Activated CD4-positive, alpha-beta T cell treated with anti-CD3 and anti-CD28 coated beads for 36 hours (primary cell): ENCODE measurements at regions not wholly inside any gene's neighbourhood (a gene's known extent, or its start where the extent isn't known, plus 50 kb on each side); places are given as distances from the start of the nearest gene placed in this dataset.

Source experiments
- ATAC-seq: fragments of 200-7000 bp; cut with Tn5 transposase; one replicate; pipeline ENCODE4 v1.10.0; 2021; ENCODE audit warnings: mild to moderate bottlenecking, moderate library complexity
- CTCF ChIA-PET: fragments of 350-600 bp; sonication (Branson Sonifier 250); formaldehyde crosslinking; loops from one replicate; lab custom pipeline; 2021; ENCODE audit warnings: antibody characterized with exemption; lab: Charles Lee
- POLR2A ChIA-PET: fragments of 350-600 bp; sonication (Branson Sonifier 250); formaldehyde crosslinking; loops from one replicate; lab custom pipeline; 2021; ENCODE audit warnings: antibody characterized with exemption, inconsistent platforms; lab: Charles Lee
- DNase-seq: peaks from one replicate; pipeline ENCODE4 v3.0.0-alpha.2; 2020
- H3K27ac Mint-ChIP-seq: one replicate; pipeline ENCODE4 v1.8.0; 2021; ENCODE audit warnings: mixed read lengths
- H3K27me3 Mint-ChIP-seq: one replicate; pipeline ENCODE4 v1.8.0; 2021; ENCODE audit warnings: mixed read lengths
- H3K36me3 Mint-ChIP-seq: one replicate; pipeline ENCODE4 v1.8.0; 2021; ENCODE audit warnings: low read depth, mixed read lengths
- H3K4me1 Mint-ChIP-seq: one replicate; pipeline ENCODE4 v1.8.0; 2021; ENCODE audit warnings: mixed read lengths
- H3K4me3 Mint-ChIP-seq: one replicate; pipeline ENCODE4 v1.8.0; 2021; ENCODE audit warnings: mild to moderate bottlenecking, moderate library complexity, mixed read lengths
- H3K9me3 Mint-ChIP-seq: one replicate; pipeline ENCODE4 v1.8.0; 2021; ENCODE audit warnings: low read depth, mixed read lengths
- intact Hi-C, 2 experiments: fragments of 100-400 bp; cut with DNase I in 1 of 2; cut with micrococcal nuclease in 1 of 2; formaldehyde crosslinking; loops; one replicate each; pipeline versions ENCODE4 v1.14.2 to v1.15.1; 2022 to 2024; cut with DNase I, micrococcal nuclease

- H3K9me3 Mint-ChIP-seq: no peaks in the 10 kb centered on the region
- POLR2A ChIA-PET: no interaction called here
- intact Hi-C loops: no loop called here
- CTCF ChIA-PET: no interaction called here
- ATAC-seq: no peak
- no peak for DNase-seq
- H3K4me3 Mint-ChIP-seq: no peak overlapping the region
- H3K4me1 Mint-ChIP-seq: no peaks in the 10 kb centered on the region
- H3K36me3 Mint-ChIP-seq: no peaks in the 10 kb centered on the region
- H3K27me3 Mint-ChIP-seq: peaks cover 4% of the 10 kb centered on the region
- no peak overlapping the region for H3K27ac Mint-ChIP-seq
Measured at GRCh38 chr4:114728426-114728825, 129.8 kb downstream of the UGT8 start.

- ATAC-seq: no peak
- Mint-ChIP-seq H3K4me3 (no peak overlapping the region), H3K36me3 (no peaks in the 10 kb centered on the region), H3K27me3 (peaks cover 4% of the 10 kb centered on the region), H3K27ac (no peak overlapping the region), H3K4me1 (no peaks in the 10 kb centered on the region), H3K9me3 (no peaks in the 10 kb centered on the region)
- POLR2A ChIA-PET: no interaction called here
- no peak for DNase-seq
- CTCF ChIA-PET: no interaction called here
- intact Hi-C loops: no loop called here
Measured at GRCh38 chr4:114729068-114729738, 130.6 kb downstream of the UGT8 start.

DNA sequence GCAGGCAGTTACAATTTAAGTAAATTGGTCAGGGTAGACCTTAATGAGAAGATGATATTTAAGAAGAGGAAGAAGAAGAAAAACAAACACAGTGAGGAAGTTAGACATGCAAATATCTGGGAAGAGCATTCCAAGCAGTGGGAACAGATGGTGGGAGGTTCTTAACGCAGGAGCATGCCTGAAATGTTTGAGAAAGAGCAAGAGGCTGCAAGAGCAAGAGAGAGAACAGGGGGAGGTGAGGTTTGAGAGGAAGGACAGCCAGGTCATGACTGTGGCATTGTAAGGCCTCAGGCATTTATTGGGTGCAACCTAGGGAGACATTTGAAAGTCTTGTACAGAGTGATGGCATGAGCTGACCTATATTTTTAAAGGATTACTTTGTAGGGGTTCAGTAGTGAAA is 136.0 kb downstream of the UGT8 start:
- DNase-seq (no peak), ATAC-seq (no peak)
- Mint-ChIP-seq H3K36me3 (no peaks in the 10 kb centered on the region), H3K27ac (no peak overlapping the region), H3K27me3 (peaks cover 5% of the 10 kb centered on the region), H3K4me1 (no peaks in the 10 kb centered on the region), H3K9me3 (no peaks in the 10 kb centered on the region), H3K4me3 (no peak overlapping the region)
- POLR2A ChIA-PET: no interaction called here
- CTCF ChIA-PET: no interaction called here
- intact Hi-C loops: no loop called here

DNA sequence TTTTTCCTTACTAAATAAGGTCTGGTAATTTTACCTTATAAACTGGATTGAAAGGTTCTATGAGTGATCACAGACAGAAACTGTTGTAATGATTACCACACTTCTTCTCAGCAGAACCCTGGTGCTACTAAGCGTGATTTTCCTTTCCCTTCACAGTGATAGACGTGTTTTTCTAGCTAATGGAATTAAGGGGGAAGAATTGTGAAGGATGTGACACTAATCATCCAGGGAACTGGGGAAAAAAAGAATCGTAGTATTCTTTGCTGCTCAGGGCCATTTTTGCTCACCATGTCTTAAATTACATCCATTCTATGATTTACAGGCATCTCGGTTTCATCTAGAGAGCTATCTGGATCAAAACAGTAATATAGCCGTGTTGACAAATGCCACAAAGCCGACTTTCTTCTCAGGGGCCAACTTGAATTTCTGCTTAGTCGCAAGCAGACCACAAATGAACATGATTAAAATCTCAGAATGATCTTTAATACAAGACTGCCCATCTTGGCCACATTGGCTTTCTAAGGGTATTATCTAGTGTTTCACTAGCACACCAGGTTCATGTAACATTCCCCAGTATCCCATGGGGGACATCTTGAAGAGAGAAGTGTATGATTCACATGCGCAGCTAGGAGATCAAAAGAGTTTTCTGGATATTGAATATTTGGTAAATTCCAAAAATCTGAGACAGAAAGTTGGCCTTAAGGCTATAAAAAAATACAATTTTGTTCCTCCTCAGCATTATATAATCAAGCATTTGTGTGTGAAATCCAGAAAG is 154.0 kb downstream of the UGT8 start:
- Mint-ChIP-seq H3K27ac (no peak overlapping the region), H3K27me3 (peaks cover 3% of the 10 kb centered on the region), H3K4me1 (no peaks in the 10 kb centered on the region), H3K4me3 (no peak overlapping the region), H3K9me3 (no peaks in the 10 kb centered on the region), H3K36me3 (no peaks in the 10 kb centered on the region)
- ATAC-seq (no peak), DNase-seq (no peak)
- intact Hi-C loops: no loop called here
- ChIA-PET POLR2A (no interaction called here), CTCF (interaction anchor here (1.1 kb wide), 1 partner anchor 10 kb away, joined by 4 read pairs; no protein-coding TSS in a partner anchor)

DNA sequence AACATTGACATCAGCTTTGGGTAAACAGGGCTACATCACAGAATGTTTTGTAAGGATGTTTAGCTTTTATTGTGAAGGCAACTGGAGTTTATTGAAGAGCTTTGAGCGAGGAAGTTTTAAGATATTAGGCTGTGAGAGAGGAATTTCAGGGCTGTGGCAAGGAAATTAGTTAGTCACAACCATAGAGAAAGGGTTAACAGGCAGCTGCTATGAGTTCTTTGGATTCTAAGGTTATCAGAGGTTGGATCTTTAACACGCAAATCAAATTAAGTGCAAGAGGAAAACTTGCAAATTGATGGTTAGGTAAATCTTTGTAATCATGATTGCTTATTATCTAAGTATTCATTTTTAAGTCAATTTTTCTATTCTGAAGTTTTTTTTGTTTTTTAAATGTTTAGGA is 156.0 kb downstream of the UGT8 start:
- ChIA-PET CTCF (interaction anchor here (1.1 kb wide), 1 partner anchor 146 kb away, joined by 3 read pairs; no protein-coding TSS in a partner anchor), POLR2A (no interaction called here)
- Mint-ChIP-seq H3K27me3 (peaks cover 3% of the 10 kb centered on the region), H3K4me1 (no peaks in the 10 kb centered on the region), H3K9me3 (no peaks in the 10 kb centered on the region), H3K36me3 (no peaks in the 10 kb centered on the region), H3K4me3 (no peak overlapping the region), H3K27ac (no peak overlapping the region)
- intact Hi-C loops: no loop called here
- DNase-seq: no peak
- ATAC-seq: no peak

GRCh38 chr4:114758066-114758465 is 159.5 kb downstream of the UGT8 start:
- no peaks in the 10 kb centered on the region for H3K27me3 Mint-ChIP-seq
- ATAC-seq (no peak), DNase-seq (no peak)
- no peaks in the 10 kb centered on the region for H3K36me3 Mint-ChIP-seq
- ChIA-PET POLR2A (no interaction called here), CTCF (interaction anchor here (0.8 kb wide), 1 partner anchor 108 kb away, joined by 3 read pairs; no protein-coding TSS in a partner anchor)
- H3K4me3 Mint-ChIP-seq: no peak overlapping the region
- intact Hi-C loops: no loop called here
- no peak overlapping the region for H3K27ac Mint-ChIP-seq
- no peaks in the 10 kb centered on the region for H3K4me1 Mint-ChIP-seq
- H3K9me3 Mint-ChIP-seq: no peaks in the 10 kb centered on the region

DNA sequence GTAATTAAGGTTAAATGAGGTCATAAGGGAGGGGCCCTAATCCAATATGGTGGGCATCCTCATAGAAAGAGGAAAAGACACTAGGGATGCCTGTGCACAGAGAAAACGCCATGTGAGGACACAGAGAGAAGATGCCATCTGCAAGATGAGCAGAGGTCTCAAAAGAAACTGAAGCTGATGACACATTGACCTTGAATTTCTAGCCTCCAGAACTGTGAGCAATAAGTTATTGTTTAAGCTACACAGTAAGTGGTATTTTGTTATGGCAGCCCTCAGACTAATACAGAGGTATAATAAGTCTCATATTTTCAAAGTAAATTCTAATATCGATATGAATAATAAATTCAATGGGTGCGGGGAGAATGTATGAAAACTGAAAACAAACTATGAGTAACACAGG is 169.9 kb downstream of the UGT8 start:
- intact Hi-C loops: no loop called here
- H3K27me3 Mint-ChIP-seq: no peaks in the 10 kb centered on the region
- DNase-seq (no peak), ATAC-seq (no peak)
- CTCF ChIA-PET: no interaction called here
- H3K4me3 Mint-ChIP-seq: no peak overlapping the region
- H3K4me1 Mint-ChIP-seq: no peaks in the 10 kb centered on the region
- POLR2A ChIA-PET: no interaction called here
- no peaks in the 10 kb centered on the region for H3K9me3 Mint-ChIP-seq
- H3K36me3 Mint-ChIP-seq: no peaks in the 10 kb centered on the region
- H3K27ac Mint-ChIP-seq: no peak overlapping the region

DNA sequence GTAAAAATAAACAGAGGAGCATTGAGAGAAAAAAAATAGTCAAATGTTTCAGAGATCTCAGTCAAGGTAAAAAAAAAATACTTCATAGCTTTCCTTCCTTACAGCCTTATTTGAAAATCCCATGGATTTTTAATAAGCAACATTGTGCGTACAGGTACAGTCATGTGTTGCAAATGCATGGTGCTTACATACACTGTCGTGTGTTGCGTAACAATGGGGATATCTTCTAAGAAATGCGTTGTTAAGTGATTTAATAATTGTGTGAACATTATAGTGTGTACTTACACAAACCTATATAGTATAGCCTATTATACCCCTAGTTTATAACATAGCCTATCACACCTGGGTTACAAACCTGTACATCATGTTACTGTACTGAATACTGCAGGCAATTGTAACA is 172.0 kb downstream of the UGT8 start:
- Mint-ChIP-seq H3K4me3 (no peak overlapping the region), H3K36me3 (no peaks in the 10 kb centered on the region), H3K27ac (no peak overlapping the region), H3K27me3 (no peaks in the 10 kb centered on the region), H3K9me3 (no peaks in the 10 kb centered on the region), H3K4me1 (no peaks in the 10 kb centered on the region)
- POLR2A ChIA-PET: no interaction called here
- intact Hi-C loops: no loop called here
- ATAC-seq (no peak), DNase-seq (no peak)
- CTCF ChIA-PET: no interaction called here

- Mint-ChIP-seq H3K4me3 (no peak overlapping the region), H3K27me3 (no peaks in the 10 kb centered on the region), H3K27ac (no peak overlapping the region), H3K36me3 (no peaks in the 10 kb centered on the region), H3K4me1 (no peaks in the 10 kb centered on the region), H3K9me3 (no peaks in the 10 kb centered on the region)
- POLR2A ChIA-PET: no interaction called here
- ATAC-seq (no peak), DNase-seq (no peak)
- intact Hi-C loops: no loop called here
- CTCF ChIA-PET: no interaction called here
Measured at GRCh38 chr4:114773339-114773738, 174.7 kb downstream of the UGT8 start.
